NT2/D1 (cell line): ENCODE measurements at regions not wholly inside any gene's neighbourhood (a gene's known extent, or its start where the extent isn't known, plus 50 kb on each side); places are given as distances from the start of the nearest gene placed in this dataset.

ENCODE experiments used
- SUZ12 ChIP-seq: IDR thresholded peaks from 2 replicates; pipeline ENCODE4 v1.6.1; 2011; ENCODE audit not compliant: insufficient read length, insufficient read depth; ENCODE audit errors: extremely low read depth
- ZNF274 ChIP-seq: IDR thresholded peaks from 2 replicates; pipeline ENCODE4 v1.6.1; 2011; ENCODE audit warnings: mild to moderate bottlenecking, low read depth, low read length

GRCh38 chr22:22093743-22094142 is 111.2 kb upstream of the TOP3B start:
- TF ChIP-seq ZNF274 (no peak), SUZ12 (no peak)
